Small intestine (tissue), 7 donors: ENCODE measurements at regions not wholly inside any gene's neighbourhood (a gene's known extent, or its start where the extent isn't known, plus 50 kb on each side); places are given as distances from the start of the nearest gene placed in this dataset.

ENCODE experiments used
- DNase-seq, 2 donors: peaks; one replicate each; pipeline versions ENCODE4 v3.0.0 to v3.0.0-alpha.2; 2013
- FAIRE-seq: peaks from 2 replicates; lab custom pipeline; 2012; peaks lifted over from hg19 to GRCh38; lab: Jason Lieb, UNC
- H3K27ac ChIP-seq, 3 donors: one replicate each; pipeline ENCODE4 v1.5.1; 2013; ENCODE audit warnings: low read length in 2 of 3, mild to moderate bottlenecking in 2 of 3, control low read depth in 1 of 3, inconsistent platforms in 1 of 3, low read depth in 1 of 3, moderate library complexity in 1 of 3
- H3K27me3 ChIP-seq, 3 donors: one replicate each; pipeline ENCODE4 v1.6.1; 2013; ENCODE audit warnings: low read length in 3 of 3, inconsistent platforms in 1 of 3; ENCODE audit not compliant: control insufficient read depth in 3 of 3, insufficient read depth in 3 of 3
- H3K36me3 ChIP-seq, 3 donors: one replicate each; pipeline ENCODE4 v1.6.1; 2013; ENCODE audit warnings: low read length in 3 of 3, inconsistent platforms in 1 of 3, low read depth in 1 of 3, mild to moderate bottlenecking in 1 of 3, moderate library complexity in 1 of 3; ENCODE audit not compliant: control insufficient read depth in 3 of 3, insufficient read depth in 2 of 3
- H3K4me1 ChIP-seq, 3 donors: one replicate each; pipeline ENCODE4 v1.6.1; 2013; ENCODE audit warnings: low read length in 2 of 3, inconsistent platforms in 1 of 3, low read depth in 1 of 3, mild to moderate bottlenecking in 1 of 3, moderate library complexity in 1 of 3; ENCODE audit not compliant: control insufficient read depth in 3 of 3, insufficient read depth in 2 of 3
- H3K4me3 ChIP-seq, 3 donors: one replicate each; pipeline ENCODE4 v1.5.1; 2013; ENCODE audit warnings: low read length in 3 of 3, control low read depth in 1 of 3, inconsistent platforms in 1 of 3, low read depth in 1 of 3, mild to moderate bottlenecking in 1 of 3, moderate library complexity in 1 of 3
- H3K9me3 ChIP-seq, 2 donors: one replicate each; pipeline ENCODE4 v1.6.1; 2013; ENCODE audit warnings: low read depth in 1 of 2, low read length in 1 of 2; ENCODE audit not compliant: control insufficient read depth in 2 of 2, insufficient read depth in 1 of 2
- WGBS, 3 donors: extraction: QIAGEN DNeasy Blood & Tissue Kit; methylation state at CpG; one replicate each; pipeline ENCODE4 v1.1.7; 2013; 5-methylcytosine and 5-hydroxymethylcytosine counted together
- donor health status: healthy with polysubstance abuse.
- donor health status: control.
- donor health status: control.
- donor health status: Bipolar disorder and iron deficiency.
- donor health status: healthy.

- Histone ChIP-seq H3K9me3 (no peaks in the 10 kb centered on the region), H3K27me3 (no peaks in the 10 kb centered on the region), H3K4me3 (no peak overlapping the region), H3K36me3 (no peaks in the 10 kb centered on the region), H3K27ac (no peak overlapping the region), H3K4me1 (no peaks in the 10 kb centered on the region)
- FAIRE-seq (no peak), DNase-seq (no peak)
- 44 to 51% (median 46%) methylated on average over 5 of the region's 5 CpGs for WGBS, 3 donors
These were observed 692.0 kb upstream of the IGFBP3 start for GRCh38 chr7:46613116-46613515.

- DNase-seq = no peak
- 76 to 93% (median 78%) methylated on average over 2 of the region's 2 CpGs for WGBS, 3 donors
- H3K4me1 ChIP-seq = no peaks in the 10 kb centered on the region
- H3K27me3 ChIP-seq = no peaks in the 10 kb centered on the region
- H3K4me3 ChIP-seq = no peak overlapping the region
- no peaks in the 10 kb centered on the region for H3K36me3 ChIP-seq
- H3K27ac ChIP-seq = no peak overlapping the region
- no peaks in the 10 kb centered on the region for H3K9me3 ChIP-seq
- FAIRE-seq = peak; percentile 59
These were observed 690.4 kb upstream of the IGFBP3 start for GRCh38 chr7:46611508-46611907.

GRCh38 chr7:46610746-46611145 lies 689.7 kb upstream of the IGFBP3 start:
- WGBS, 3 donors = 41 to 54% (median 44%) methylated on average over 2 of the region's 2 CpGs
- no peaks in the 10 kb centered on the region for H3K36me3 ChIP-seq
- no peak overlapping the region for H3K27ac ChIP-seq
- no peaks in the 10 kb centered on the region for H3K4me1 ChIP-seq
- DNase-seq (no peak), FAIRE-seq (no peak)
- H3K27me3 ChIP-seq = no peaks in the 10 kb centered on the region
- no peaks in the 10 kb centered on the region for H3K9me3 ChIP-seq
- no peak overlapping the region for H3K4me3 ChIP-seq

- Histone ChIP-seq H3K27ac (no peak overlapping the region), H3K4me1 (peaks cover 0 to 9% (median 4%) of the 10 kb centered on the region in 3 donors), H3K27me3 (no peaks in the 10 kb centered on the region), H3K4me3 (no peak overlapping the region), H3K9me3 (no peaks in the 10 kb centered on the region), H3K36me3 (no peaks in the 10 kb centered on the region)
- 74 to 89% (median 86%) methylated on average over 4 of the region's 4 CpGs for WGBS, 3 donors
- no peak for FAIRE-seq
- no peak for DNase-seq
These were observed 686.1 kb upstream of the IGFBP3 start for GRCh38 chr7:46607176-46607575.

- no peaks in the 10 kb centered on the region for H3K36me3 ChIP-seq
- FAIRE-seq (no peak), DNase-seq (no peak)
- H3K27me3 ChIP-seq = no peaks in the 10 kb centered on the region
- no peak overlapping the region for H3K4me3 ChIP-seq
- H3K4me1 ChIP-seq = peaks cover 0 to 9% (median 4%) of the 10 kb centered on the region in 3 donors
- H3K9me3 ChIP-seq = no peaks in the 10 kb centered on the region
- WGBS, 3 donors = 93 to 95% (median 95%) methylated on average over 3 of the region's 3 CpGs
- no peak overlapping the region for H3K27ac ChIP-seq
These were observed 685.7 kb upstream of the IGFBP3 start for GRCh38 chr7:46606761-46607160.

- 6 to 25% (median 20%) methylated on average over 3 of the region's 3 CpGs for WGBS, 3 donors
- H3K27me3 ChIP-seq = no peaks in the 10 kb centered on the region
- H3K27ac ChIP-seq = peak overlapping the region in 2 of 3 donors; percentile 34 to 63
- no peaks in the 10 kb centered on the region for H3K9me3 ChIP-seq
- FAIRE-seq (no peak), DNase-seq (peak; percentile 33 to 42)
- H3K36me3 ChIP-seq = no peaks in the 10 kb centered on the region
- H3K4me3 ChIP-seq = no peak overlapping the region
- H3K4me1 ChIP-seq = peaks cover 0 to 9% (median 4%) of the 10 kb centered on the region in 3 donors
These were observed 683.2 kb upstream of the IGFBP3 start for GRCh38 chr7:46604241-46604661.

GRCh38 chr7:46603780-46604179 lies 682.7 kb upstream of the IGFBP3 start:
- DNase-seq = peak; percentile 18 to 29
- no peaks in the 10 kb centered on the region for H3K27me3 ChIP-seq
- no peak overlapping the region for H3K4me3 ChIP-seq
- no peak for FAIRE-seq
- no peaks in the 10 kb centered on the region for H3K36me3 ChIP-seq
- no peaks in the 10 kb centered on the region for H3K9me3 ChIP-seq
- peak overlapping the region; percentile 28 to 63 (median 34) for H3K27ac ChIP-seq
- 47 to 56% (median 53%) methylated on average over 11 of the region's 11 CpGs for WGBS, 3 donors
- H3K4me1 ChIP-seq = peaks cover 0 to 9% (median 4%) of the 10 kb centered on the region in 3 donors

- Histone ChIP-seq H3K27me3 (no peaks in the 10 kb centered on the region), H3K4me1 (peaks cover 0 to 12% (median 4%) of the 10 kb centered on the region in 3 donors), H3K4me3 (no peak overlapping the region), H3K27ac (peak overlapping the region in 2 of 3 donors; percentile 28 to 50), H3K9me3 (no peaks in the 10 kb centered on the region), H3K36me3 (no peaks in the 10 kb centered on the region)
- FAIRE-seq (no peak), DNase-seq (no peak)
- 79 to 93% (median 88%) methylated on average over 7 of the region's 7 CpGs for WGBS, 3 donors
These were observed 682.3 kb upstream of the IGFBP3 start for GRCh38 chr7:46603296-46603752.

GRCh38 chr7:46600340-46600739 lies 679.3 kb upstream of the IGFBP3 start:
- Histone ChIP-seq H3K9me3 (no peaks in the 10 kb centered on the region), H3K27ac (peak overlapping the region in 1 of 3 donors; percentile 3), H3K4me3 (no peak overlapping the region), H3K4me1 (peaks cover 0 to 12% (median 4%) of the 10 kb centered on the region in 3 donors), H3K27me3 (no peaks in the 10 kb centered on the region), H3K36me3 (no peaks in the 10 kb centered on the region)
- 84 to 94% (median 85%) methylated on average over 5 of the region's 5 CpGs for WGBS, 3 donors
- FAIRE-seq = no peak
- no peak for DNase-seq
